C4-2B (cell line): ENCODE measurements at regions not wholly inside any gene's neighbourhood (a gene's known extent, or its start where the extent isn't known, plus 50 kb on each side); places are given as distances from the start of the nearest gene placed in this dataset.

ENCODE experiments used
- H3K27ac ChIP-seq: fragments of 450-650 bp; 2 replicates; pipeline ENCODE4 v1.5.1; 2017
- CTCF ChIP-seq: fragments of 450-650 bp; conservative IDR thresholded peaks from 2 replicates; pipeline ENCODE4 v1.5.1; 2017; ENCODE audit warnings: mild to moderate bottlenecking
- ZFX ChIP-seq: fragments of 450-650 bp; IDR thresholded peaks from 2 replicates; pipeline ENCODE4 v1.6.1; 2017

- TF ChIP-seq CTCF: no peak
- no peak for TF ChIP-seq ZFX
- no peak overlapping the region for H3K27ac ChIP-seq
Observed at GRCh38 chr2:45162711-45163110, 153.5 kb upstream of the SIX2 start.

GRCh38 chr2:45156605-45157004 lies 147.4 kb upstream of the SIX2 start:
- no peak overlapping the region for H3K27ac ChIP-seq
- TF ChIP-seq CTCF: no peak
- TF ChIP-seq ZFX: no peak

GRCh38 chr2:45154606-45155155 lies 145.4 kb upstream of the SIX2 start:
- H3K27ac ChIP-seq: no peak overlapping the region
- no peak for TF ChIP-seq CTCF
- TF ChIP-seq ZFX: no peak

DNA sequence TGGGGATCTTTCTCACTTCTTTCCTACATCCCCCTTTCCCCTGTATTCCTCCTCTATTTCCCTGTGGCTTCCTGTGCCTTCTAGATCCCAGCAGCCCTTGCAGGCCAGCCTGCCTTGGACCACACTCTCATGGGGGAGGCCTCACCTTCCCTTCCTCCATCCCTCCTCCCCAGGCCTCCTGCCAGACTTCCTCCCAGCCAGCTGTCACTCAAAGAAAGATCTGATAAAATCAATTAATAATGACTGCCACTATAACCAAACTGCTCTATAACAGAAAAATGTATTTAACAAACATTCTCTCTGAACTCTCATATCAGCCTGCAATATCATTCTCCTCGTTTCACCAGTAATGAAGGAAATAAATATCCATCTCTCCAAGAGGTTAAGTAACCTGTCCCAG lies 144.9 kb upstream of the SIX2 start:
- no peak overlapping the region for H3K27ac ChIP-seq
- TF ChIP-seq CTCF: no peak
- no peak for TF ChIP-seq ZFX

DNA sequence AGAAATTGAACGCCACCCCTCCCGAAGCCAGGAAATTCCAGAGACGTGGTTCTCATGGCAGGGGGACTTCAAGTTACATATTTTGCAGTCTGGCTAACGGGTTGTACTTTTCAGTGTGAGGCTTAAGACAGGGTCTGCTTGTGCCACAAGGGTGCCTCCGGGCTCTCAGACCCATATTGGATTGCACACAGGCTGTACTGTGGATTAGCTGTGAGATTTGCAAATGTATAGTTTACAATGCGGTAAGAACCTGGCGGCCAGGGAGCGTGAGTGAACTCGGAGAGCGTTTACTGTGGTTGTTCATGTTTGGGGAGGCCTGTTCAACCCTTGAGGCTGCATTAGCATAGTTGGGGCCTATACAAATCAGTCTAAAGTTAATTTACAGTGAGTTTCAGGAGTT lies 143.9 kb upstream of the SIX2 start:
- no peak for TF ChIP-seq ZFX
- no peak for TF ChIP-seq CTCF
- no peak overlapping the region for H3K27ac ChIP-seq

DNA sequence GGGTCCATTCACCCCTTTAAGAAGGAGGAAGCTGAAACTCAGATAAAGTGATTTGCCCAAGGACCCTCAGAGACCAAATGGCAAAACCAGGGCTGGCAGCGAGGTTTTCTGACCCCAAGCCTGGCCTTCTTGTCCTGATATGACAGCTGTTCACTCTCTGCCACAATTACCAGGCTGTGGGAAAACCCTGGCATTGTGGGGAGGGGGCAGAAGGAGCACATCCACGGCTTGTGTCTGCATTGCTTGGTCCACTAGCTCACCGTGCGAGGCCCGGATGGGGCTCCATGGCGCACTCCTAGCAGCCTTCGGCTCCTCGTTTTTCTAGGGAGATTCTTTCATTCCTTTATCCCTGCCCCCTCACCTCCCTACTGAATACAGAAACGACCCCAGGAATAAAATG lies 143.4 kb upstream of the SIX2 start:
- H3K27ac ChIP-seq: no peak overlapping the region
- no peak for TF ChIP-seq CTCF
- TF ChIP-seq ZFX: no peak

DNA sequence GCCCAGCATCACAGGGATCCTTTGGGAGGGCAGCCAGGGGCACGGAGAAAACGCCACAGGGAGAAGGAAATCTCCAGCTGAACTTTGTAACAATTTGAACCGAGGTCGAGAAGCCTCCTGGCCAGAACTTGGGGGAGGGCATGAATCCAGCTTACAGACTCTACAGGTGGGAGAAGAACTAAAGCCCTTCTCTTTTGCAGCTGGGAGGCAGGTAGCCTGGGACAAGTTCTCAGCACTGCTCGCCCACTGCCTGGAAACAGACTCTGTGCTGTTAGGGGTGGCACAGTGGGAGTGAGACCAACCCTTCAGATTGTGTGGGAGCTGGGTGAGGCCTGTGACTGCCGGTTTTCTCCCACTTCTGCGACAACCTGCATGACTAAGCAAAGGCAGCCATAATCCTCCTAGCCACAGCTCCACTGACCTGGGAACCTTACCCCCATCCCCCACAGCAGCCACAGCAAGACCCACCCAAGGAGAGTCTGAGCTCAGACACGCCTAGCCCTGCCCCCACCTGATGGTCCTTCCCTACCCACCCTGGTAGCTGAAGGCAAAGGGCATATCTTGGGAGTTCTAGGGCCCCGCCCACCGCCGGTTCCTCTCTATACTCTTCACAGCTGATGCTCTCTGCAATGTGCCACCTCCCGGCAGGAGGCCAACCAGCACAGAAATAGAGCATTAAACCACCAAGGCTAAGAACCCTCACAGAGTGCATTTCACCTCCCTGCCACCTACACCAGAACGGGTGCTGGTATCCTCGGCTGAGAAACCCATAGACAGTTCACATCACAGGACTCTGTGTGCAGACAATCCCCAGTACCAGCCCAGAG lies 136.0 kb upstream of the SIX2 start:
- H3K27ac ChIP-seq: no peak overlapping the region
- TF ChIP-seq ZFX (no peak), CTCF (no peak)
